Coronary artery (tissue), 2 donors: ENCODE measurements at regions not wholly inside any gene's neighbourhood (a gene's known extent, or its start where the extent isn't known, plus 50 kb on each side); places are given as distances from the start of the nearest gene placed in this dataset.

Source experiments
- DNase-seq: peaks from one replicate; pipeline ENCODE4 v3.0.0-alpha.2; 2017; ENCODE audit warnings: low spot score
- H3K27ac ChIP-seq, 2 donors: fragments of 200-600 bp; sonication (generic); one replicate each; pipeline ENCODE4 v1.5.1; 2016 to 2019
- H3K4me3 ChIP-seq: fragments of 200-600 bp; sonication (generic); 2 replicates; pipeline ENCODE4 v1.5.1; 2016; ENCODE audit warnings: mild to moderate bottlenecking, moderate library complexity
- TF ChIP-seq, protein P1 (sequence below): fragments of 200-600 bp; sonication (generic); IDR thresholded peaks from one replicate; pipeline ENCODE4 v1.5.1; 2019; ENCODE audit warnings: antibody characterized with exemption

GRCh38 chr5:5558102-5558501 is 135.6 kb downstream of the ICE1 start:
- no peak overlapping the region for H3K27ac ChIP-seq
- no peak for DNase-seq
- no peak overlapping the region for H3K4me3 ChIP-seq
- TF ChIP-seq, protein P1, sequence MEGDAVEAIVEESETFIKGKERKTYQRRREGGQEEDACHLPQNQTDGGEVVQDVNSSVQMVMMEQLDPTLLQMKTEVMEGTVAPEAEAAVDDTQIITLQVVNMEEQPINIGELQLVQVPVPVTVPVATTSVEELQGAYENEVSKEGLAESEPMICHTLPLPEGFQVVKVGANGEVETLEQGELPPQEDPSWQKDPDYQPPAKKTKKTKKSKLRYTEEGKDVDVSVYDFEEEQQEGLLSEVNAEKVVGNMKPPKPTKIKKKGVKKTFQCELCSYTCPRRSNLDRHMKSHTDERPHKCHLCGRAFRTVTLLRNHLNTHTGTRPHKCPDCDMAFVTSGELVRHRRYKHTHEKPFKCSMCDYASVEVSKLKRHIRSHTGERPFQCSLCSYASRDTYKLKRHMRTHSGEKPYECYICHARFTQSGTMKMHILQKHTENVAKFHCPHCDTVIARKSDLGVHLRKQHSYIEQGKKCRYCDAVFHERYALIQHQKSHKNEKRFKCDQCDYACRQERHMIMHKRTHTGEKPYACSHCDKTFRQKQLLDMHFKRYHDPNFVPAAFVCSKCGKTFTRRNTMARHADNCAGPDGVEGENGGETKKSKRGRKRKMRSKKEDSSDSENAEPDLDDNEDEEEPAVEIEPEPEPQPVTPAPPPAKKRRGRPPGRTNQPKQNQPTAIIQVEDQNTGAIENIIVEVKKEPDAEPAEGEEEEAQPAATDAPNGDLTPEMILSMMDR: no peak

DNA sequence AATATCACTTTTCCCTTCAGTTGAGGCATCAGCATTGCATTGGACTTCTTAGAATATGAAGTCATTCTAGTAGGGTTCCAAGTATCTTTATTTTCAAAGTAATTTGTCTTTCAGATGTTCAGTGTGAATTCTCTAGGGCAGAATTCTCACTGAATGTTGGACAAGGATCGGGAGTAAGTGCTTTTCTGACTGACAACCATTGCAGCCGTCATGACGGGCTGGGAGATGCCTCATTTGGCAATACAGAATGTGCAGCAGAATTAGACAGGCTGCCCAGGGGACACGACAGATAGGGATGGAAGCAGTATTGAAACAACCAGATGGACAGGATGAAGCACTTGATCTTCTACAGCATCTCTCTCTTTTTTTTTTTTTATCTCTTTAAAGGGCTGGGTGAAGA is 129.0 kb downstream of the ICE1 start:
- Histone ChIP-seq H3K27ac (no peak overlapping the region), H3K4me3 (no peak overlapping the region)
- TF ChIP-seq, protein P1: no peak
- DNase-seq: no peak

GRCh38 chr5:5546408-5546807 is 123.9 kb downstream of the ICE1 start:
- TF ChIP-seq, protein P1: no peak
- Histone ChIP-seq H3K27ac (no peak overlapping the region), H3K4me3 (no peak overlapping the region)
- no peak for DNase-seq

GRCh38 chr5:5544094-5544663 is 121.7 kb downstream of the ICE1 start:
- TF ChIP-seq, protein P1: no peak

GRCh38 chr5:5542654-5543053 is 120.2 kb downstream of the ICE1 start:
- TF ChIP-seq, protein P1: no peak
- H3K4me3 ChIP-seq: no peak overlapping the region

More at GRCh38 chr5:5544094-5544663, 121.7 kb downstream of the ICE1 start:
- H3K4me3 ChIP-seq: no peak overlapping the region
- DNase-seq: no peak
- H3K27ac ChIP-seq: no peak overlapping the region

GRCh38 chr5:5540065-5540464 is 117.6 kb downstream of the ICE1 start:
- Histone ChIP-seq H3K4me3 (no peak overlapping the region), H3K27ac (no peak overlapping the region)
- TF ChIP-seq, protein P1: no peak
- no peak for DNase-seq

More at GRCh38 chr5:5542654-5543053, 120.2 kb downstream of the ICE1 start:
- no peak overlapping the region for H3K27ac ChIP-seq
- no peak for DNase-seq
